HCT116 (cell line): ENCODE measurements at regions not wholly inside any gene's neighbourhood (a gene's known extent, or its start where the extent isn't known, plus 50 kb on each side); places are given as distances from the start of the nearest gene placed in this dataset.

Experiments used
- CTCF ChIP-seq, 3 experiments: fragments of 200-600 bp in 1 of 3; sonication (generic) in 1 of 3; IDR thresholded peaks in 2 of 3; conservative IDR thresholded peaks in 1 of 3; 2 replicates each; pipeline ENCODE4 v1.5.1; 2012 to 2017; ENCODE audit warnings: low read depth in 2 of 3, low read length in 2 of 3, antibody characterized with exemption in 1 of 3, borderline replicate concordance in 1 of 3, control low read depth in 1 of 3, mild to moderate bottlenecking in 1 of 3, mixed read lengths in 1 of 3, mixed run types in 1 of 3, moderate library complexity in 1 of 3; ENCODE audit not compliant: insufficient read depth in 1 of 3
- EZH2 ChIP-seq: fragments of 200-600 bp; sonication (generic); IDR thresholded peaks from 2 replicates; pipeline ENCODE4 v1.6.1; 2017; ENCODE audit warnings: antibody characterized with exemption, mixed run types
- EZH2phosphoT487 ChIP-seq: fragments of 200-600 bp; IDR thresholded peaks from 2 replicates; pipeline ENCODE4 v1.6.1; 2018; ENCODE audit warnings: antibody characterized with exemption, borderline replicate concordance
- POLR2A ChIP-seq: IDR thresholded peaks from 2 replicates; pipeline ENCODE4 v1.7.0; 2011; ENCODE audit warnings: borderline replicate concordance; ENCODE audit not compliant: insufficient read depth, insufficient read length; ENCODE audit errors: extremely low read depth
- POLR2AphosphoS5 ChIP-seq: IDR thresholded peaks from 2 replicates; pipeline ENCODE4 v1.6.1; 2011; ENCODE audit warnings: mild to moderate bottlenecking, low read depth, low read length, moderate library complexity
- REST ChIP-seq: IDR thresholded peaks from 2 replicates; pipeline ENCODE4 v1.6.1; 2012; ENCODE audit warnings: low read depth
- SRF ChIP-seq: IDR thresholded peaks from 2 replicates; pipeline ENCODE4 v1.6.1; 2012; ENCODE audit warnings: low read depth
- YY1 ChIP-seq: IDR thresholded peaks from 2 replicates; pipeline ENCODE4 v1.6.1; 2011; ENCODE audit warnings: low read length, low read depth, moderate library complexity, mild to moderate bottlenecking; ENCODE audit not compliant: insufficient replicate concordance; ENCODE audit errors: extremely low read depth

GRCh38 chr4:128709268-128709667, 100.2 kb upstream of the JADE1 start:
- TF ChIP-seq POLR2AphosphoS5 (no peak), CTCF (IDR thresholded peaks at IDR 0.05 in 2 of 3, conservative IDR thresholded peaks at IDR 0.05 in 1 of 3; ENCODE audit: borderline replicate concordance in 1 of 3, insufficient read depth in 1 of 3, low read depth in 2 of 3, low read length in 2 of 3) (no peak), YY1 (no peak), POLR2A (no peak), EZH2 (no peak), SRF (no peak), EZH2phosphoT487 (no peak), REST (no peak)
